HG02623 (cell line): ENCODE measurements at regions not wholly inside any gene's neighbourhood (a gene's known extent, or its start where the extent isn't known, plus 50 kb on each side); places are given as distances from the start of the nearest gene placed in this dataset.

Source experiments
- ATAC-seq: cut with Tn5 transposase; IDR thresholded peaks from one replicate; pipeline ENCODE4 v1.9.1; 2021; ENCODE audit warnings: moderate library complexity; ENCODE audit not compliant: unreplicated experiment

DNA sequence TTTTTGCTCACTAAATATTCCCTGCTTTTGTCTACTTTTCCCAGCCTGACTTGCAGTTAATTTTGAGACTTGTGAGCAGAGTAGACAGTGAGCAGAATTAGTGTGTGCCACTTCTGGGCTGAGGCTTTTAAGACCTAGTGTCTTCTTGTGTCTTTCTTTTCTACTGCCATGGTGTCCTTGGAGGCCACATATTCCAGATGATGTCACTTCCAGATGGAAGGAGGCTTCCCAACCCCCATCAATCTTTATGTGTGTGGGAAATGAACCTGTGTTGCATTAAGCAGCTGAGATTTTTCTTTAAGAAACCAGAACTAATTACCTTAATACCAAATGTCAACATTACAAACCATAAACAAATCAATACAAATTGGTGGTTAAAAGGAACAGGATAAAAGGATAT, 774.7 kb upstream of the ROBO1 start:
- no peak for ATAC-seq

DNA sequence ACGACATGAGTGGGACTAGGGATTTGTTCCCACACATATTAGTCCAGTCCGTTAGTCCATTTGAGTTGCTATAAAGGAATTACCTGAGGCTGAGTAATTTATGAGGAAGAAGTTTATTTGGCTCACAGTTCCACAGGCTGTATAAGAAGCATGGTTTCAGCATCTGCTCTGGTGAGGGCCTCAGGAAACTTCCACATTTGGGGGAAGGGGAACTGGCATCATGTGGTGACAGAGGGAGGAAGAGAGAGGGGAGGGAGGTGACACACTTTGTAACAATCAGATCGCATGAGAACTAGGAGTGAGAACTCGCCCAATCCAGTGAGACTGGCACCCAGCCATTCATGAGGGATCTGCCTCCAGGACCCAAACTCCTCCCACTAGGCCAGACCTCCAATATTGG, 769.9 kb upstream of the ROBO1 start:
- no peak for ATAC-seq

DNA sequence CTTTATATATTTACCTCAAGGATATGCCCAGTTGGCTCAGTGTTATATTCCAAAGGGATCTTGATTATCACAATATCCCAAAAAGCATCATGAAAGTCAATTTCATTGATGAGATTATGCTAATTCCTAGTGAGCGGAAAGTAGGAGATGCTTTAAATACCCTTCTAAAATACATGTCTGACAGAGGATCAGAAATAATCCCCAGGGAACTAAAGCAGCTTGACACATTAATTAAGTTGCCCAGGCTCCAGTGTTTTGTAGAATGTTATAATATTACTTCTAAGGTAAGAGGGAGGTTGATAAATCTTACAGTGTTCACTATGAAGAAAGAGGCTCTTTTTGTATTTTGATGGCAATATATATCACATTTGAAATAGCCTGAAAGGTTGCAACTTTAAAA, 767.5 kb upstream of the ROBO1 start:
- no peak for ATAC-seq

DNA sequence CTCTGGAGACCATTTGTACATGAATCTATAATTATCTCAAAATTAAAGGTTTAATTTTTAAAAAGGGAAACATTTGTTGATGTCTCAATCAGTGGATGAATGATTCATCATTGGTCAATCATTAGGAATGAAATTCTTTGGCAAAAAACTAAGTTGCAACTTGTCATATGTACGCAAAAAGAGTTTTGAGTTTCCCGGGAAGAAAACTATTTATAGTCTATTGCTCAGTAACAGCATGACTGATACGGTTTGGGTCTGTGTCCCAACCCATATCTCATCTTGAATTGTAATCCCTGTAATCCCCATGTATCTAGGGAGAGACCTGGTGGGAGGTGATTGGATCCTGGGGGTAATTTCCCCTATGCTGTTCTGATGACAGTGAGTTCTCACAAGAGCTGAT, 765.8 kb upstream of the ROBO1 start:
- ATAC-seq, result no peak

DNA sequence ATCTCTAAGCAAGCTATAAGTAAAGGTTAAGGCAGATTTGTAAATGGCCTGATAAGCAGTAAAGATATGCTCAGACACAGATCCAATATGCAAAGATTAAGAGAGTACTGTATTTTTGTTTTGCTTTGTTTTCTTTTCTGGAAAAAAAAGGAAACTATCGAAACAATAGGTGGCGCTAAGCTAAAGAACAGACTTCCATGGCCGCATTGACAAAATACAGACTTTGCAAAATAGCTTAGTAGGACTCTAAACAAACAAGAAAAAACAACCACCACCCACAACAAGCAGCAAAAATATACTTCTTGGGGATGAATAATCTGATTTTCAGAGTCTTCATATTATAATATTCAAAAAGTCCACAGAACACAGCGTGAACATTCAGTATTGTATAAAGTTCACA, 758.4 kb upstream of the ROBO1 start:
- no peak for ATAC-seq

DNA sequence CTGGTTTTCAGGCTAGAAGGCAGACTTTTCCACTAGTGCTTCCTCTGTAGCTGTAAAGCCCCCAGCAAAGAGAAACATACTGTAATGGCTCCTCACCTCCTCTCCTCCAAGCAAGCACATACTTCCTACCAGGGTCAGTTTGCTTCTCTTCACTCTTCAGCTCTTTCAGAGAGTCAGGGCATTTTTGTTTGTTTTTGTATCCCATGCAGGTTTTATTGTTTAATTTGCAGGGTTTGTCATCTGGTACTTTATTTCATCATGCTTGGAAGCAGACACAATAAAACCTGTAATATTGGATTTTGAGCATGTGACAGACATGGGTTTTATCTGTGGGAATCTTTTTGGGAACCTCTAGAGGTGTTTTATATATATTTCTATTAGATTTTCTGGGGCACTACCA, 753.3 kb upstream of the ROBO1 start:
- no peak for ATAC-seq

DNA sequence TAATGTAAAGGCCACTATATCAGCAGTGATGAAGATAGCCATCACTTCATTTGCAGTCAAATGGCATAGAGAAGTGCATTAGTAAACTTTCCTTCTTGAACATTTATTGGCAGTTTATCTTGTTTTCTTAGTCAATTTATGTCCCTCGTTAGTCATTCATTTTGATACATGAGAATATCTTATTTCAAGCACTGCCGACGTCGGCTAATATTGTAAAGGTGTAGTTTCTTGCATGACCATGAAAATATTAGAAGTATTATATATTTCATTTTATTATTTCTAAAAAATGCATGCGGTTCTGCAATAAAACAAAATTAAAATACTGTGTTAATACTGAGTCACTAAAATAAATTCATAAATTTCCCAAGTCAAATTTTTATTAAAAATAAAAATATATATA, 751.6 kb upstream of the ROBO1 start:
- ATAC-seq, result no peak

DNA sequence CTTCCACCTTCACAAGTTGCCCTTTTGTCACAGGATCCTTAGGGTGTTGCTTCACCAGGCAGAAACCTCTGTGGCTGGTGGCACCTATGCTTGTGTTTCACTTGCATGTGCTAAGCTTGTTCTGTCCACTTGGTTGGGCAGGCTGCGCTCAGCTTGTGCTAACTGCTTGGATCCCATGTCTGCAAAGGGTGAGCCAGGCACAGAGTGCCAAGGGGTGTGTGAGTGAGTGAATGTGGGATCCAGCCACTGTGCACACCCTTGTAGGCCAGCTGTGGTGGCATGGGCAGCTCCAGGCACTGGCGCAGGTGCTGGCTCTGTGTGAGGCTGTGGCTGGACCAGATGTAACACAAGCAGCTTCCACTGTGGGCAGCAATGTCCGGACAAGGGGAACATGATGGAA, 728.7 kb upstream of the ROBO1 start:
- ATAC-seq, result no peak

DNA sequence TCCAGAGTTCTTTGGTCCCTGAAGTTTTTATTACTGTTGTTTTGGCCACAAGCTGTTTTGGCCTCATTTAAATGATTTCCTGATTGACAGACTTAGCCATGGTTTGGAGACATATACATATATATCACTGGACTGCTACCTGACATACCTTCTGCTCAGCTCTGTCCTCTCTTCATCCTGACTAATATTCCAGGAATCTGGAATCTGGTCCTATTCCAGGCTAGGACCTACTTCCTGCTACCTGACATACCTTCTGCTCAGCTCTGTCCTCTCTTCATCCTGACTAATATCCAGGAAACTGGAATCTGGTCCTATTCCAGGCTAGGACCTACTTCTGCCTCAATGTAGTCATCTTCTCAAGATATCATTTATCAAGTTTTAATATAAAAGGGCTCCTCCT, 724.4 kb upstream of the ROBO1 start:
- no peak for ATAC-seq

DNA sequence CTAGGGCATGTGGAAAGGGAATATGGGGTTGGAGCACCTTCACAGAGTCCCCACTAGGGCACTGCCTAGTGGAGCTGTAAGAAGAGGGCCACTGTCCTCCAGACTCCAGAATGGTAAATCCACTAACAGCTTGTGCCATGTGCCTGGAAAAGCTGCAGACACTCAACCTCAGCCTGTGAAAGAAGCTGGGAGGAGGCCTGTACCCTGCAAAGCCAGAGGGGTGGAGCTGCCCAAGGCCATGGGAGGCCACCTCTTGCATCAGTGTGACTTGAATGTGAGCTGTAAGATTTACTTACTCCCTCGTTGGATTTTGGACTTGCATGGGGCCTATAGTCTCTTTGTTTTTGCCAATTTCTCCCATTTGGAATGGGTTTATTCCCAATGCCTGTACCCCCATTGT, 705.2 kb upstream of the ROBO1 start:
- ATAC-seq, result no peak

DNA sequence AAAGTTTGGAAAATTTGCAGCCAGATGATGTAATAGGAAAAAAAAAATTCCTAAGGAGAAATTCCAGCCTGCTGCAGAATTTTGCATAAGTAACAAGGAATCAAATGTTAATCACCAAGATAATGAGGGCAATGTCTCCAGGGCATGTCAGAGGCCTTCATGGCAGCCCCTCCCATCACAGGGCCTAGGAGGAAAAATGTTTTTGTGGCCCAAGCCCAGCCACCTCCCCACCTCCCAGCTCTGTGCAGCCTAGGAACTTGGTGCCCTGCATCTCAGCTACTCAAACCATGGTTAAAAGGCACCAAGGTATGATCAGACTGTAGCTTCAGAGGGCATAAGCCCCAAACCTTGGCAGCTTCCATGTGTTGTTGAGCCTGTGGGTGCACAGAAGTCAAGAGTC, 704.7 kb upstream of the ROBO1 start:
- ATAC-seq, result no peak

DNA sequence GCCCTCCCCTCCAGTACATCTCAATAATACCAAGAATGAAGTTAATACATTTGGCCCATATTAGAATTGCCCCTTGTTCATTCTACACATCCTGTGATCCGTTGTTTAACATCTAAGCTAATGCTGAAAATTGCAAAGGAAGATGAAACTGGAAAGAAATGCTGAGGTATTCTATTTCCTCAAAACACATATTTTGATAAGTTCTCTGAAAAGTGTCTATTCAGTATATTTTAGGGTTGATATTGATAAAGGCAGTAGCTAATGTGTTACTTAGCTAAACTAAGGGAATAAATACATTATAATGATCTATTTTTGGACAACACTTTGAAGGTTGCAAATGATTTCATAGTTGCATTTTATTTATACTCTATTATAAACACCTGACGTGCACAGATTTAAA, 702.6 kb upstream of the ROBO1 start:
- ATAC-seq, result no peak

DNA sequence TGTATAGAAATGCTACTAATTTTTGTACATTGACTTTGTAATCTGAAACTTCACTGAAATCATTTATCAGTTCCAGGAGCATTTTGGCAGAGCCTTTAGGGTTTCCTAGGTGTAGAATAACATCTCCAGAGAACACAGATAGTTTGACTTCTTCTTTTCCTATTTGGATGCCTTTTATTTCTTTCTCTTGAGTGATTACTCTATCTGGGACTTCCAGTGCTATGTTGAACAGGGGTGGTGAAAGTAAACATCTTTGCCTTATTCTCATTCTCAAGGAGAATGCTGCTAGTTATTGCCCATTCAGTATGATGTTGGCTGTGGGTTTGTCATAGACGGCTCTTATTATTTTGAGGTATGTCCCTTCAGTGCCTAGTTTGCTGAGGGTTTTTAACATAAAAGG, 697.9 kb upstream of the ROBO1 start:
- ATAC-seq, result no peak

DNA sequence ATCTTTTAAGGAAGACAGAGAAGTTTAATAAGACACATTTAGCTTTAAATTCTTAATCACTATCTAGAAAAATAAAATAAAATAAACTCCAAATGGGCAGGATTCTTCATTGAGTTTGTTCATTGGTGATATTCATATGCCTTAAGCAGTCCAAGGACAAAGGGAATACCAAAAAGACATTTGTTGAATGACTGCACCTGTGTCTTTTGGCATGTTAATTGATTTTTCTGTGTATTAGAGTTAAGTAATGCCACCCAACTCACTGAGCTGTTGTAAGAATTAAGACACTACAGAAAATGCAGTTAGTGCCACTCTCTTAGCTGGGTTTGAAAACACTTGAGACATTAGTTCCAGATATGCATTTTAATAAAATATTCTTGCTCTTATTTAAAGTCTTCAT, 683.6 kb upstream of the ROBO1 start:
- ATAC-seq, result no peak

DNA sequence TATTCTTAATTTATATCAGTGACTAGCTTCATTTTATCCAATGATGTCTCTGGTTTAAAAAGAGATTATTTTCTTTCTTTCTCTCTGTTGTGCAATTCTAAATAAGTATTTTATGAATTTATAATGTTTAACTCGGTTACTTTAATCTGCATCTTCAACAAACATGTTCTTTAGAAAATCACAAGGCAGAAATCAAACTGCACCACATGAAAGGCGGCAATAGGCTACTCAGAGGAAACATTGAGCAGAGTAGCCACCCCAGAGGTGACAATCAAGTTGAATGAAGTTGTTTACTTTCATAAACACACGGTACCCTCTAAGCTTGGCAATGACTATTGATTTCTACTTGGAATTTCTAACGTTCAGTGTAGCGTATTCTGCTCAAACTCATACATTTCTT, 677.8 kb upstream of the ROBO1 start:
- ATAC-seq, result no peak

DNA sequence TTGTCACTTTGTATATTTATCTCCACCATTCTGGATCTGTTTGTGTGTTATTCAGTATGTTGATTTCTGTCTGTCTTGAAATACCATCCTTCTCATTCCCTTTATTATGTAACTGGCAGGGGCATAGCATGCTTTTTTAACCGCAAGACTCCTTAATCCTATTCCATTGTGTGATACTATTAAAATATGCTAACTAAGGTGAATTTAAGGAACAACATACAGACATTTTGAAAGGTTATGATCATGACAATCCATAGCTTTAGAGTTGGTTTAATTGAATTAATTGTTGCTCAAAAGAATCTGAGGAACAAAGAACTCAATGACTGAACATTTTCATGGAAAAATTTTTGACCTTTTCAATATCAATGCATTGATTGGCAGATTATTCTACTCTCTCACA, 677.3 kb upstream of the ROBO1 start:
- ATAC-seq, result no peak

DNA sequence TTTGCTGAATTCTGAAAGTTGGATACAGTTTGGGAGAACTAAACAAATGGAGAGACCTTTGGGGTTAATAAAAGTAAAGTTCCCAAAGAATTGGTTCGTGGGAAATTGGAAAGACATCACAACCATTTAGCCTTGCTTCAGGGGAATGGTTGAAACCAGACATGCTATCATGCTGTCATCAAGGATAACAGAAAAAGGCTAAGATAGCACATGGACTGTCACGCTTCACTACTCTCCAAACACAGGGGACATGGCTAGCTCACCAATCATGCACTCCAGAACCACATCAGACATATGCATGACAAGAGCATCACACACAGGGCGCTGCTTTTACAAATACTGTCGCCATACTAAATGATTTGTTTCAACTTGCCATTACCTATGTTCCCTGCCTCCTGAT, 671.7 kb upstream of the ROBO1 start:
- ATAC-seq, result no peak

DNA sequence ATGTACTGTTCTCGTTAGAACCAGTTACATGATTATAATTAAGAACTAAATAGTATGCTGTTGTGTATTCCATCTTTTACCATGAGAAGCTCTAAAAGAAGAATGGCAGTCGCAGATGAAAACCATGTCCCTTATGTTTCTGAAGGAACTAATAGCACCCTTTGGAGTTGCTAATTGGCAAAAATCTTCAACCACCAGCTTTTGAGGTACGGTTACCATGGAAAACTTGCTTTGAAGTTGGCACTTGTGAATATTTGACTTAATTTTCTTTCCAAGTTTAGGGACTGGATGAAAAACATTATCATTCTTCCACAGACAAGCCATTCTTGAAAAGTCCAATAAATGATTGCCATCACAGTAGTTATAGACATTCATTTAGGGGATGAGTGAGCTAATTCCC, 666.6 kb upstream of the ROBO1 start:
- ATAC-seq, result no peak

DNA sequence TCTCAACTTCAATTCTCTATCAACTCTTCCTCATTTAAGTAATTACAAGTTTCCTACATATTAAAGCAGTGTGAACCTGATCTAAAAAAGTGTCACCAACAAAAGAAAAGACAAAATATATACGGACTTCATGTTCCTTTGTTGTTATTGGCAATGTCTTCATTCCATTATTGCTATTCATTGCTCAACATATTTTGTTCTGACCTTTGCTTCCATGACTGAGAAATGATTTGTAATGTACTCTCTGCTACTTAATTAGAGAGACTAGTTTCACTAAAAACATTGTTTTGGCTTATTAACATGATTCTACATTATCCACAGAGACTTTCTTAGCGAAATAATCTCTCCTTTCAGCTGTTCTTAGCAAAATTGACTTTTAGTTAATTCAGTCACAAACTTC, 657.2 kb upstream of the ROBO1 start:
- no peak for ATAC-seq

DNA sequence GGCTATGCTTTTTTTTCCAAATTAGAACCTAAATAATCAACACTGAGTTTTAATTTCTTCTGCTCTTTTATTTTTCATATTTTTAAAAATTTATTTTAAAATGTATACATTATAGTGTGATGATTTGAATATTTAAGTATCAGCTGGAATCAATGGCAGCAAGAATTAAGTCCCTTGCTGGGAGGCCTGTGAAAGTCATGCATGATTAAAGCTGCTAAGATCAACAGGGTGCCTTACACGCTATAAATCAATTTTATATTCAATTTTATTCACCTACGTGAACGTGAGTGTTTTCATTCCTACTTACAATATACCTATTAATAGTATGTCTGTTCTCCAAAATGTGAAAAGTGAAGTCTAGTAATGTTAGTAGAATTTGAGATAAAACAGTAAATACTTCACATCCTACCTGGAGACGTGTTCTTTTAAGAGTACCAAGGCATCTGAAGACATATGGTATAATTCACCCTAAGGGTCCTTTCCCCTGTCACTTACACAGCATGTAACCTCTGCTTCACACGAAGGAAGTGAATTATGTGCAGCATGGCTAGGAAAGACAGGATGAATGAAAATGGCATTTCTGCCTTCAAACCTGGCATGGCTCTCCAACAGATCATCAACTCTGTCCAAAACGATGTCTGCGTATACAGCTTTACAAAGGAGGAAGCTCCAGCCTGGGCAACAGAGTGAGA, 640.4 kb upstream of the ROBO1 start:
- ATAC-seq, result no peak

DNA sequence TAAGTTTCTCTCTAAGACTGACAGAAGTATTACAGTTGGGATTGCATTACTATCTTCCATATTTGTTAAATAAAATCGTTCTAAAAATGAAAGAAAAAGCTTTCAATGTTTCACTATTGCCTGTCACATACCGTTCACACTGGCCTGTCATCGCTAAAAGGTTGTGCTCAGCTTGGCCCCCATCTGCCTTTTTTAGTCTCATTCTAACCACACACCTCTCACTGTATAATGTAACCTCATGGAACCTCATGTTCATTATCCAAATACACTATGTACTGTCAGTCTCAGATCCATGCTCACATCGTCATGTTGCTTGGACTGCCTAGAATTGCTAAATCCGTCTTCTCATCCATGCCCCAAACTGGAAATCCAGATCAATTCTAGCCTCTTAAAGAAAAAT, 637.8 kb upstream of the ROBO1 start:
- ATAC-seq, result no peak

DNA sequence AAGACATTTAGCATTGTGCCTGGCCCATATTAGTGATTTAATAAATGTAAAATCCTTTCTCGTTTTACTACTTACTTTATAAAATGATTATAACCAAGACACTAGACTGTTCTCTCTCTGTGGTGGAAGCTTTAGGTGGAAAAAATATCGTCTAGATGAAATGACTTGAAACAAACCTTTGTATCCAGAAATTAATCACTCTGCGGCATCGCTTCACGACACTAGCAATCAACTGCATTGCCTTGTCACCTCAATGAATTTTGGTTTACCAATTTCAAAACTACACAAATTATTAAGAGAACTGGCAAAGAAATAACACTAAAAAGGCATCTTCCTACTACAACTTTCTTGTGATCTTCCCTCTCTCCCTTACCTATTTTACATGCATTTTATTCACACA, 627.2 kb upstream of the ROBO1 start:
- no peak for ATAC-seq

DNA sequence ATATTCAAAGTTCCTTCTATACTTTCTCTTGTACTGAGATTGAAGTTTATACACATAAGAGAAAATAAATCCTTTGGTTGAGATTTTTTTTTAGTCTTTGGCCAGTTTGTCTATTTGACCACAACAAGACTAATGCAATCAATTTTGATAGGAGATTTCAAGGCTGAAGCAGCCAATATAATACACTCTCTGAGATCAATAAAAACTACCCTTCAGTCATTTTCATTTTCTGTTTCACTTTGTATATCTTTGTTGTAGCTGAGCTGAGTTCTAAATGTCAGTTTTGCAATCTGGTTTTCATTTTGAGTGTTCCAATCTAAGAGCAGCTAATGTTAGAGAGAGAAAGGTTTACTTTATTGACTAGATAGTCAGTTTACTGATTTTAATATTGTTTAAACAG, 623.8 kb upstream of the ROBO1 start:
- ATAC-seq, result no peak

DNA sequence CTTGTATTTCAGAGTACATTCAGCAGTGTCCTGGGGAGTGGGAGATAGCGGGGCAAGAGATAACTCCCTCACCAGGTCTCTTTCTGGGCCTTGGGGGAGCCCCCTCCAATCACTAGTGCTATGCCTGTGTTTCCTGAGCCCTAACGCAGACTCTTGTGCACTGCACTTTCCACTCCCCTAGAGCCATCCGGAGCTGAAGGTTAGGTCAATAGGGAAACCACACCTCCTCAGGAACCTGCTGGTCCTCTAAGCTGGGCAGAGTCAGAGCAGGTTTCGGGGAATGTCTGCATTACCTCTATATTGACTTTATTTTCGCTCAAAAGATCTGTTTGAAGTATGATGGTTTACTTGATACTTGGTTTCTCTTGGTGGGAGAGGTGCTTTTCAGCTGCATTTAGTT, 617.0 kb upstream of the ROBO1 start:
- no peak for ATAC-seq
